Right hindlimb (tissue), 1 donor: ENCODE measurements at regions not wholly inside any gene's neighbourhood (a gene's known extent, or its start where the extent isn't known, plus 50 kb on each side); places are given as distances from the start of the nearest gene placed in this dataset.

ENCODE experiments used
- DNase-seq: peaks from one replicate; pipeline ENCODE4 v3.0.0-alpha.2; 2018

DNA sequence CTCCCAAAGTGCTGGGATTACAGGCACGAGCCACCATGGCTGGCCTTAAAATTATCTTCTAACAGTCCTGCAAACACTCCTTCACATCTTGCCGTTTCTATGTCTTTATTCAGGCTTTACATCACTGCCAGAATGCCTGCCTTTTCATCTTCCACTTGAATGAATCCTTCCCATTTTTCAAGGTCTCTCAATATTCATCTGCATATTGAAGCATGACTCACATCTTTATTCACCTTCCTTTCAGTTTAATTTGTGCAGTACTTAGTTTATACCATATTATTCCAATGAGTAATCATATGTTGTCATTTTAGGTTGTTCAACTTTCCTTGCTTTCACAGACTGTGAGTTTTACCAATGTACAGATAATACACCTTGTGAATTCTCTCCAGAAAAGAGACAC, 510.1 kb upstream of the PIK3C3 start:
- DNase-seq = no peak

- no peak for DNase-seq
Observed at GRCh38 chr18:41436772-41437171, 518.3 kb upstream of the PIK3C3 start.

DNA sequence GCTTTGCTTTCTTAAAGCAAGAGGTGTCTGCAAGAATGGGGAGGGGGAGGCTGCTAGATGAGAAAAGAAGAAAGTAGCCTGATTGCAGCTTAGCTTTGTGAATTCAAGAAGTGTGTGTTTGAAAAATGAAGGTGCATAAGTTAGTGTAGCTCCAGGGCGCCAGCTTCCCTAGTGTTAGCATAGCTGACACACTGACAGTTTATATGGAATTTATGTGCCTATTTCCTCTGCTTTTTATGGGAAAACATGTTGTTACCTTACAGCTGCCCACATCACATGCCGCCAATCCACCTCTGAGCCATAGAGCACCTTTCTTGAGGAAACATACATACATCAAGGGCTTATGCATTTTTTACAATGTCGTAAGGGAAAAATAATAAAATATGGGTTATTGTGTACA, 536.4 kb upstream of the PIK3C3 start:
- DNase-seq = no peak

DNA sequence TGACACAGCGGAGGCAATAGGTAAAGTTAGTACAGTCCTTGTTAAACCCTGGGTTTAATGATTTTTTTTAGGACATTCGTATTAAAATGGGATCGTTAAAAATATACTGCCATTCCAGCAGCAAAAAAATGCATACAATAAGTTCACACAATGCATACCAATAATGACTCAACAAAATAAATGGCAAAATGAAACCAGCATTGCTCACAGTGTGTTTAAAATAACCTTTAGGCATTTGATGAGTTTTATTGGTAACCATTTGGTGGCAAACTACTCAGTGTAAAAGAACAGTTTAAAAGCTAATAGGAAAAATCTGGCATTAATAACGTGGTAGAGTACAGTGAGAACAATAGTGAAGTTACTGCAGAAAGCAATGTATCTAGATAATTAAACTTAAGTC, 539.0 kb upstream of the PIK3C3 start:
- no peak for DNase-seq

- no peak for DNase-seq
Observed at GRCh38 chr18:41410006-41410405, 545.0 kb upstream of the PIK3C3 start.

- no peak for DNase-seq
Observed at GRCh38 chr18:41406834-41407233, 548.2 kb upstream of the PIK3C3 start.

DNA sequence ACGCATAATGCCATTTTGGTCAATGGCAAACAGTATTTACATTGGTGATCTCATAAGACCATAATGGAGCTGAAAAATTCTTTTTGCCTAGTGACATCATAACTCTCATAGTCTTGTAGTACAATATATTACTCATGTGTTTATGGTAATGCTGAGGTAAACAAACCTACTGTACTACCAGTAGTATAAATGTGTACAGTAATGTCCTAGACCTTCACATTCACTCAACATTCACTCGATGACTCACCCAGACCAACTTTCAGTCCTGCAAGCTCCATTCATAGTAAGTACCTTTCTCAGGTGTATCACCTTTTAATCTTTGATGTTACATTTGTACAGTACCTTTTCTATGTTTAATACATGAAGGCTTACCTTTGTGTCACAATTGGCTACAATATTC, 558.2 kb upstream of the PIK3C3 start:
- no peak for DNase-seq

DNA sequence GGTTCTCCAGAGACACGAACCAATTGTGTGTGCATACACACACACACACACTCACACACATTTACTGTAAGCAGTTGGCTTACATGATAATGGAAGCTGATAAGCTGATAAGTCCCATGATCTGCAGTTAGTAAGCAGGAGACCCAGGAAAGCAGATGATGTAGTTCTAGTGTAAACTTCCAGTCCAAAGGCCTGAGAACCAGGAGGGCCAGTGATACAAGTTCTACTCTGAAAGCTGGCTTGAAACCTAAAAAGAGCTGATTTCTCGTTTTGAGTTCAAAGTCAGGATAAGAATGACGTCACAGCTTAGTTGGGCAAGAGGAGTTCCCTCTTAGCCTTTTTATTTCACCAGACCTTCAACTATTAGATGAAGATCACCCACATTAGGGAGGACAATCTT, 558.8 kb upstream of the PIK3C3 start:
- no peak for DNase-seq

GRCh38 chr18:41395695-41396094, 559.3 kb upstream of the PIK3C3 start:
- no peak for DNase-seq

DNA sequence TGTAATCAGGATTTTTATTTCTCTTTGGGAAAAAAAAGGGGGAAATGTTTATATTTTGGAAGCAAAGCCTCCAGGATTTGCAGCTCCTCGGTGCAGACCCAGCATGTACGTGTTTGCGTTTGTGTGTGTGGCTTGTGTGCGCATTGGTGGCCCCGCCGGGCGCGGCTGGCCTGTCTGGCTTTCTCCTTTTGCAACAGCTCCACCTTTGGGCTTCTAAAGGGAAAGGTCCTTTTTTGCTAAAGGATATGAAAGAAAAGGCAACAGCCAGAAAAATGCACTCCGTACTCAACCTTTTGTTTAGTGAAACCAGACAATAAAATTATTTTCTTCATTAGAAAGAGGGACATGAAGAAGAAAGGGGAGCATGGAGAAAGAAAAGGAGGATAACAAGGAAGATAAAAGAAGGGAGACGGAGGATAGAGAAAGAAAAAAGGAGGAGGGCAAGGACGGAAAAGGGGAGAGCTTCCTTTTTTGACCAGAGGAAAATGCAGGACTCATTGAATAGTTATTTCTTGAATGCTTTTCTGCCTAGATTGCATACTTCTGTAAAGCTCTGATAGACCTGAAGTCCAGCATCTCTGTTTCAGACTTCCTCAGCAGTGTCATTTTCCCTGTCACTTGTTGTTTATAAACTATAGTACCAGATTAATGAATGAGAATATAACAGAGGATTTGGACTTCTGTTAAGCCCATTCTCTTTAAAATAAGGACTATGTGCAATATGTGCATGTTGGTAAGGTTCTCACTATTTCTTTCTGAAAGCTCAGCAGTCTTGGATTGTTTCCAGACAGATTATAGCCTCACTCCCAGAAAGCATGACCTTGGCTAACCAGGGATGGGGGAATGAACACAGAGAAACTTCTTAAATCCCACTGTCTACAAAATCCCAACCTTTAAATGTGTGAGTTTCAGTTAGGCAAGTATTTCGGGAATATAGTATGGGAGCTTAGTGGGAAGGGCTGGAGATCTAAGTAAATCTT, 563.1 kb upstream of the PIK3C3 start:
- peak; percentile 74 for DNase-seq

GRCh38 chr18:41390309-41390708, 564.7 kb upstream of the PIK3C3 start:
- DNase-seq = no peak

DNA sequence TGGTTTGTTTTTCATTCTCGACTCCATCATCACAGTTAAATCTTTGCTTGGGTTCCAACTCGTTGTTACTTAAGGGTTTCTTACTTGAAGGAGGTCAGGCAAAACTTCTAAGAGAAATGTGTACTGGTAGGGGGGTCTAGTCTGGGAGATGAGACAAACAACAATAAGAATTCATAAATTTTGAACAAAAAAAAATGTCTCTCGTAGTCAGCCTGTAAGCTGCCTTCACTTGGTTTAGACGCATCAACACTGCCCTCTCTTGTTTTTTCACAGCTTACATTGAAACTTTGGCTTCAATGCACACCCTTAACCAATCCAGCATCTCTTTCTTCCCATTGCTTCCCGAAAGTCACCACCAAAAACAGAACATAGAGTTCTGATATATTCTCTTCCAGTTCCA, 576.4 kb upstream of the PIK3C3 start:
- peak; percentile 22 for DNase-seq

- no peak for DNase-seq
Observed at GRCh38 chr18:41373612-41374011, 581.4 kb upstream of the PIK3C3 start.

- DNase-seq = no peak
Observed at GRCh38 chr18:41372046-41372665, 582.9 kb upstream of the PIK3C3 start.

DNA sequence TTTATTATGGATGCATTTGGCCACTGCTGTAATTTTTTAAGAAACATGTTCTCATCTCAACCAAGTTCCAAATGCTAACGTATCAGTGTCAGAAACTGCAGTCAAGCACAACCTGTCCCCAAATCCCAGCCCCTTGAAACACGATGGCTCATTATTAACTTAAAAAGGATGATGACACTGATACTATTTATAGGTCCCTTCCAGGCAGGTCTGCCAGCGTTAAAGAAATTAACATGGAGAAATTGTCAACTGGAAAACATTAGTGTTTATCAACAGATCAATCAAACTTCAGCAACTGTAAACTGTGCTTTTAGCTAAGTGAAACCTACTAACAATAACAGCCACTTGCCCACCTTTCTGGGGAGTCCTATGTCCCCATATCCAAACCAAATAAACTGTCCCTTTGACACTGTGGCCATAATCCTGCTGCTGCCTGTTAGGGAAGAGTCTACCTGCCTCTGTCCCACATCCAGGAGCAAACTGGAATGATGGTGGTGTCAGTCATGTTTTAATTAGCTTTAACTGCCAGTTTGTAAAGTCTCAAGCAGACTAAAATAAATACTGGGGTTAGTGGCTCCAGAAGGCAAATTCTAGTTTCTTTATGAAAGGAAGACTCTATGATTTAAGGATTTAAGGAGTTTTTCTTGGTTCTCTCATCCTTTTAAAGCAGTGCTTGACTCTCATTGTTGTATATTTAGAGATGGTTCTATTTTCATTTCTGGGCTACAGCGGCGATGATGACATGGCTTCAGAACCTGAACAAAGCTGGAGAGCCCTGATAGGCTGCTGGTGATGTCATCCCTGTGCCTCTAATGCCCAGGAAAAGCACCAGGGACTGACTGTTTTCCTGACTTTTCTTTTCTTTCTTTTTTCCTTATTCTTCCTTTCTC, 583.6 kb upstream of the PIK3C3 start:
- DNase-seq = no peak

DNA sequence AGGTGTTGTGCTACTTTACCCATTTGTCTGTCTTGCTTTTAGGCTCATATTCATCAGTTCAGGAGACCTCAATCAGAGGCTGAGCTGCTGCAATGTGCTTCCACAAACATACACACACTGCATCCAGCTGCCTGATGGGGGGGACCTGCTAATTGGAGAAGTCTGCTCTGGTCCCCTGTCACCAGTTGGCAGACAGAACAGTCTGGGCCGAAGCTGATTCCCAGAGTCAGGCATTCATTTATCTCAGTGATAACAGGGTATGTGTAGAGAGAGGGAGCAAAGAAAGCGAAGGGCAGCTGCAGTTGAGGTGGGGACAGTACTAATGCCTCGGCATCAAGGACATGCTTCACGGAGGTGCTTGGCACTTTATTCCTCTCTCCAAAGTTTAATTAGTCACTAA, 584.3 kb upstream of the PIK3C3 start:
- no peak for DNase-seq

DNA sequence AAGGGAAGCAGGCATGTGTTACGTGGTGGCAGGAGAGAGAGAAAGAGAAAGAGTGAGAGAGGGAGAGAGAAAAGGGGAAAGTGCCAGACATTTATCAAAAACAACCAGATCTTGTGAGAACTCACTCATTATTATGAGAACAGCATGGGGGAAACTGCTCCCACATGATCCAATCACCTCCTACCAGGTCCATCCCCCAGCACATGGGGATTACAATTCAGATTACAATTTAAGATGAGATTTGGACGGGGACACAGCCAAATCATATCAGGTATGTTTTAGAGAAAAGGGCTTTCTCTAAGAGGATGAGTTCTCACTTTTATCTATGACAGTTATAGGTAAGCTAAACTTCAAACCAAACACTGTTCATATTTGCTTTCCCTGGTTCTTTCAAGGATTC, 597.3 kb upstream of the PIK3C3 start:
- no peak for DNase-seq

DNA sequence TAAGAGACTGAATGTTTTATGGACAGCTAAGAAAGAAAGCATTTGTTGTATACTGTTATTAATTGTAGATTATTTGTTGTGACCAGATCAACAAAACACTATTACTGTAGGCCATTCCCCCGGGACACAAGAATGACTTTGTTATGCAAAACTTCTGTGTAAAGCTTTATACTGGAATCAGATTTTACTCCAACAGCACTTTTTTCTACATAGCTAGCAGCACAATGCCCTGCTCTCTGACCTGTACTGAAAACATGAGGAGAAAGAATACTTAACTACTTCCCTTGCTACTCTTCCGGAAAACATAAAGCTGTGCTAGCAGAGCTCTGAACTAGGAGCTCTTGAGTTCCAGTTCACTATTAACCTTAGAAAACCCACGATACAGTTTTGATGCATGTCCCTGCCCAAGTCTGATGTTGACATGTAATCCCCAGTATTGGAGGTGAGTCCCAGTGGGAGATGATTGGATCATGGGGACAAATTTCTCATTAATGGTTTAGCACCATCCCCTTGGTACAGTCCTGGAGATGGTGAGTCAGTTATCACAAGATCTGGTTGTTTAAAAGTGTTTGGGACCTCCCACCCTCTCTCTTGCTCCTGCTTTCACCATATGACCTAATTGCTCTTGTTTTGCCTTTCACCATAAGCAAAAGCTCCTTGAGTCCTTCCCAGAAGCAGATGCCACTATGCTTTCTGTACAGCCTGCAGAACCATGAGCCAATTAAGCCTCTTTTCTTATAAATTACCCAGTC, 601.1 kb upstream of the PIK3C3 start:
- no peak for DNase-seq

DNA sequence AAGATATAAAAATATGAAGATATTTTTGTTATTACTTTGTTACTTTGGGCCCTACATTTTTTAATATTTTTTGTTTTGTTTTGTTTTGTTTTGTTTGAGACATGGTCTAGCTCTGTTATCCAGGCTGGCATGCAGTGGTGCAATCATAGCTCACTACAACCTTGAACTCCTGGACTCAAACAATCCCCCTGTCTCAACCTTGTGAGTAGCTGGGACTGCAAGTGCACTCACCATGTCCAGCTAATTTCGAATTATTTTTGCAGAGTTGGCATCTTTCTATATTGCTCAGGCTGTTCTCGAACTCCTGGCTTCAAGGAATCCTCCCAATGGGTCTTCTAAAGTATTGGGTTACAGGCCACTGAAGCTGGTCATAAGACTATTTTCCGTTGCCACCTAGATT, 603.6 kb upstream of the PIK3C3 start:
- no peak for DNase-seq

DNA sequence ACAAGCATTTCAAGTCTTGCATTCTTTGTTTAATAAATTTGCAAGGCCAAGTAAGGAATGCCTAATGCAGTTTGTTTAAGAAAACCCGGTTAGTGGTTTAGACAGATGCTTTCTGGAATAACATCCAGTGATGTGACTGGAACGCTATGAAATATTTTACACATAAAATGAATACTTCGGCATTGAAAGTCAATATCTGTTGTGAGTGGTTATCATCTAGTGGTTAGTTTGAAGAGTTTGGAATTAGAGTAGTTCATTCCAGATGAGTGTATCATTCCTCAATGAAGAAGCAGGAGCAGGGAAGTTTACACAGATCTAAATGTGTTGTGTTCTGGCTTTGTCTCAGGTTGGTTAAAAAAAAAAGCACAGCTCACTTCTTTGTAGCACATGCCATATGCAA, 608.0 kb upstream of the PIK3C3 start:
- no peak for DNase-seq

GRCh38 chr18:41343808-41344207, 611.2 kb upstream of the PIK3C3 start:
- DNase-seq = no peak

- DNase-seq = no peak
Observed at GRCh38 chr18:41338341-41338740, 616.7 kb upstream of the PIK3C3 start.

GRCh38 chr18:41331661-41332060, 623.4 kb upstream of the PIK3C3 start:
- no peak for DNase-seq
